Ishikawa (cell line): ENCODE measurements at regions not wholly inside any gene's neighbourhood (a gene's known extent, or its start where the extent isn't known, plus 50 kb on each side); places are given as distances from the start of the nearest gene placed in this dataset.

Source experiments
- CEBPB ChIP-seq: IDR thresholded peaks from 2 replicates; pipeline ENCODE4 v1.6.1; 2012
- YY1 ChIP-seq: IDR thresholded peaks from 2 replicates; pipeline ENCODE4 v1.6.1; 2012; ENCODE audit warnings: low read depth

DNA sequence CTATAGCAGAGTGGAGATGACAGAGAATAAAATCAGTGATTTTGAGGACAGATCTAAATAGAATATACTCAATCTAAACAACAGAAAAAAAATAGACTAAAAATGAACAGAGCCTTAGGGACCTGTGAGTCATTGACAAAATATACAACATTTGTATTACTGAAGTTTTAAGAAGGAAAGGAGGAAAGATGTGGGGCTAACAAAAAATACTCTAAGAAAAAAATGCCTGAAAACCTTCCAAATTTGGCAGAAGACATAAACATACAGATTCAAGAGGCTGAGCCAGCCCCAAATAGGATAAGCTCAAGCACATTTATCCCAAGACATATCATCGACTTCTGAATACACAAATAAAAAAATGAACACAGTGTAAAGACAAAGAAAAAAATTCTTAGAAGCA lies 123.6 kb upstream of the INTU start:
- TF ChIP-seq YY1 = no peak
- no peak for TF ChIP-seq CEBPB
